ENCODE measurements at regions not wholly inside any gene's neighbourhood (a gene's known extent, or its start where the extent isn't known, plus 50 kb on each side); places are given as distances from the start of the nearest gene placed in this dataset.

- no peak for TF ChIP-seq CTCF (IDR thresholded peaks at IDR 0.05; ENCODE audit: extremely low read depth, low read depth, low read length)
- Histone ChIP-seq H4K20me1 (ENCODE audit: insufficient read depth, low read length) (no peaks in the 10 kb centered on the region), H3K79me2 (ENCODE audit: insufficient read depth, low read length) (no peaks in the 10 kb centered on the region), H3K36me3 (ENCODE audit: insufficient read depth, low read length) (no peaks in the 10 kb centered on the region), H3K9me3 (ENCODE audit: low read depth, low read length) (no peaks in the 10 kb centered on the region), H3K27ac (ENCODE audit: low read depth, low read length) (no peak overlapping the region), H3K4me2 (ENCODE audit: insufficient read depth, low read length) (no peak overlapping the region), H3K27me3 (ENCODE audit: insufficient read depth, low read length) (no peaks in the 10 kb centered on the region), H2AFZ (ENCODE audit: low read length) (no peak overlapping the region), H3K4me1 (ENCODE audit: insufficient read depth, low read length) (no peaks in the 10 kb centered on the region), H3K4me3 (ENCODE audit: insufficient read depth, low read length) (no peak overlapping the region)
- no peak for DNase-seq (ENCODE audit: insufficient read length, low spot score, missing footprints)
Measured at GRCh38 chr2:212713681-212714080, 175.1 kb upstream of the ERBB4 start.

- Histone ChIP-seq H3K4me1 (ENCODE audit: insufficient read depth, low read length) (no peaks in the 10 kb centered on the region), H3K27me3 (ENCODE audit: insufficient read depth, low read length) (no peaks in the 10 kb centered on the region), H3K27ac (ENCODE audit: low read depth, low read length) (no peak overlapping the region), H3K4me2 (ENCODE audit: insufficient read depth, low read length) (no peak overlapping the region), H3K4me3 (ENCODE audit: insufficient read depth, low read length) (no peak overlapping the region), H3K9me3 (ENCODE audit: low read depth, low read length) (no peaks in the 10 kb centered on the region), H4K20me1 (ENCODE audit: insufficient read depth, low read length) (no peaks in the 10 kb centered on the region), H3K36me3 (ENCODE audit: insufficient read depth, low read length) (no peaks in the 10 kb centered on the region), H2AFZ (ENCODE audit: low read length) (no peak overlapping the region), H3K79me2 (ENCODE audit: insufficient read depth, low read length) (no peaks in the 10 kb centered on the region)
- TF ChIP-seq CTCF (IDR thresholded peaks at IDR 0.05; ENCODE audit: extremely low read depth, low read depth, low read length), result no peak
- no peak for DNase-seq (ENCODE audit: insufficient read length, low spot score, missing footprints)
Measured at GRCh38 chr2:212712991-212713390, 174.4 kb upstream of the ERBB4 start.

GRCh38 chr2:212712466-212712865, 173.9 kb upstream of the ERBB4 start:
- Histone ChIP-seq H4K20me1 (ENCODE audit: insufficient read depth, low read length) (no peaks in the 10 kb centered on the region), H3K79me2 (ENCODE audit: insufficient read depth, low read length) (no peaks in the 10 kb centered on the region), H3K4me3 (ENCODE audit: insufficient read depth, low read length) (no peak overlapping the region), H3K27me3 (ENCODE audit: insufficient read depth, low read length) (no peaks in the 10 kb centered on the region), H3K9me3 (ENCODE audit: low read depth, low read length) (no peaks in the 10 kb centered on the region), H3K4me2 (ENCODE audit: insufficient read depth, low read length) (no peak overlapping the region), H3K4me1 (ENCODE audit: insufficient read depth, low read length) (no peaks in the 10 kb centered on the region), H2AFZ (ENCODE audit: low read length) (no peak overlapping the region), H3K36me3 (ENCODE audit: insufficient read depth, low read length) (no peaks in the 10 kb centered on the region), H3K27ac (ENCODE audit: low read depth, low read length) (no peak overlapping the region)
- no peak for TF ChIP-seq CTCF (IDR thresholded peaks at IDR 0.05; ENCODE audit: extremely low read depth, low read depth, low read length)
- DNase-seq (ENCODE audit: insufficient read length, low spot score, missing footprints), result no peak

GRCh38 chr2:212711856-212712255, 173.3 kb upstream of the ERBB4 start:
- Histone ChIP-seq H3K4me3 (ENCODE audit: insufficient read depth, low read length) (no peak overlapping the region), H3K79me2 (ENCODE audit: insufficient read depth, low read length) (no peaks in the 10 kb centered on the region), H3K4me2 (ENCODE audit: insufficient read depth, low read length) (peak overlapping the region; percentile 23), H4K20me1 (ENCODE audit: insufficient read depth, low read length) (no peaks in the 10 kb centered on the region), H3K9me3 (ENCODE audit: low read depth, low read length) (no peaks in the 10 kb centered on the region), H3K27ac (ENCODE audit: low read depth, low read length) (no peak overlapping the region), H2AFZ (ENCODE audit: low read length) (no peak overlapping the region), H3K4me1 (ENCODE audit: insufficient read depth, low read length) (no peaks in the 10 kb centered on the region), H3K36me3 (ENCODE audit: insufficient read depth, low read length) (no peaks in the 10 kb centered on the region), H3K27me3 (ENCODE audit: insufficient read depth, low read length) (no peaks in the 10 kb centered on the region)
- DNase-seq (ENCODE audit: insufficient read length, low spot score, missing footprints), result peak; percentile 88
- TF ChIP-seq CTCF (IDR thresholded peaks at IDR 0.05; ENCODE audit: extremely low read depth, low read depth, low read length), result no peak

Measured in osteoblast (primary cell).